ENCODE measurements at regions not wholly inside any gene's neighbourhood (a gene's known extent, or its start where the extent isn't known, plus 50 kb on each side); places are given as distances from the start of the nearest gene placed in this dataset.

DNA sequence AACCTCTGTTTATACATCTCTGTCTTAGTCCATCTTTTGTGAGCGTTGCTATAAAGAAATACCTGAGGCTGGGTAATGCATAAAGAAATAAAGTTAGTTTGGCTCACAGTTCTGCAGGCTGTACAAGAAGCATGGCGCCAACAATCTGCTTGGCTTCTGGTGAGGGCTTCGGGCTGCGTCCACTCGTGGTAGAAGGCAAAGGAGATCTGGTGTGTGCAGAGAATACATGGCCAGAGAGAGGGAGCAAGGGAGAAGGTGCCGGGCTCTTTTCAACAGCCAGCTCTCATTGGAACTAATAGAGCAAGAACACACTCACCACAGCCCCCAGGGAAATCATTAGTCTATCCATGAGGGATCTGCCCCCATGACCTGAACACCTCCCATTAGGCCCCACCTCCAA, 100.3 kb upstream of the SRSF6 start:
- ChIA-PET CTCF (ENCODE audit: low intra/inter-chr PET ratio) (no interaction called here), POLR2A (no interaction called here)
- TF ChIP-seq BCL6 (CRISPR knock-in tag; IDR thresholded peaks at IDR 0.05) (no peak), ELF4 (CRISPR knock-in tag; IDR thresholded peaks at IDR 0.05) (no peak)
- H3K9me3 ChIP-seq (replicated peaks; ENCODE audit: control insufficient read depth, insufficient read depth, low read depth, low read length), result no peaks in the 10 kb centered on the region
- H4K20me1 ChIP-seq (replicated peaks; ENCODE audit: control insufficient read depth, insufficient read depth, low read length), result no peaks in the 10 kb centered on the region; the same call in 1 of the 2 replicates
- 1% methylated on average over 6 of the region's 6 CpGs for WGBS (ENCODE audit: insufficient coverage, low coverage, missing lambda C conversion rate)
- no peaks in the 10 kb centered on the region for H3K4me1 ChIP-seq (replicated peaks in 1 of 2; ENCODE audit: control insufficient read depth in 2 of 2, insufficient read depth in 2 of 2, low read length in 2 of 2)
- FAIRE-seq, result no peak
- no peak overlapping the region for H3K27ac ChIP-seq (ENCODE audit: extremely low read depth, low read depth, low read length)
- no TSS peak for BruUV-seq (replicated peaks)
- H3K27me3 ChIP-seq (ENCODE audit: control insufficient read depth in 2 of 2, insufficient read depth in 2 of 2, low read length in 2 of 2), result peaks cover 0 to 17% of the 10 kb centered on the region in 2 experiments; a peak in 4 of 5 replicates
- no peak overlapping the region for H2AFZ ChIP-seq (ENCODE audit: low read depth, low read length)
- H3K9ac ChIP-seq (ENCODE audit: insufficient read depth in 1 of 2, low read depth in 2 of 2, low read length in 2 of 2), result no peak overlapping the region
- H3K79me2 ChIP-seq (ENCODE audit: control insufficient read depth, insufficient read depth, low read length), result no peaks in the 10 kb centered on the region
- intact Hi-C loops (cut with micrococcal nuclease) (no loop called here), in situ Hi-C loops (cut with MboI) (no loop called here)
- no peaks in the 10 kb centered on the region for H3K36me3 ChIP-seq (ENCODE audit: control insufficient read depth, insufficient read depth, low read length)
- H3K4me3 ChIP-seq, result no peak overlapping the region
- no peak for DNase-seq (ENCODE audit: extremely low read depth in 1 of 4, low spot score in 3 of 4)
- no peak overlapping the region for H3K4me2 ChIP-seq (ENCODE audit: insufficient read depth, low read length)
- no peaks in the 10 kb centered on the region for H3K9me1 ChIP-seq (ENCODE audit: control insufficient read depth, insufficient read depth, low read length)
- ATAC-seq, result no peak

DNA sequence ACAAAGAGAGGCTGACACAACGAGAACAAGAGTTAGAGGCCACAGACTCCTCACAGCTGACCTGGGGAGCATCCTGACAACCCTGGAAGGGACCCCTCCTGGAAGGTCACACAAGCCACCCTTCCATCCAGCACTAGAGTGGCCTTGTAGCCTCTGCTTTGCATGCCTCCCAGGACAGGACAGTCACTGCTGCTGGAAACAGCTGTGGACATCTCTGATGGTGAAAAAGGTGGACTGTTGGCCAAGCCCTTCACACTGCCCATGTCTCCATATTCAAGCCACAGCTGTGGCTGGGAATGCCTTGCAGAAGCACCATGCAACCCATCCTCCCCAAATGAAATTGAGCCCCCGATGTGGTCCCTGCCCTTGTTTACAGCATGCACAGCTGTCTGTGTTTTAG, 102.1 kb upstream of the SRSF6 start:
- in situ Hi-C loops (cut with MboI) (no loop called here), intact Hi-C loops (cut with micrococcal nuclease) (no loop called here)
- BruUV-seq (replicated peaks), result no TSS peak
- 0% methylated on average over 2 of the region's 2 CpGs for WGBS (ENCODE audit: insufficient coverage, low coverage, missing lambda C conversion rate)
- ChIA-PET POLR2A (interaction anchor here (0.7 to 1.1 kb wide), 2 partner anchors 7 to 570 kb away, joined by 3 to 6 read pairs; no protein-coding TSS in a partner anchor), CTCF (ENCODE audit: low intra/inter-chr PET ratio) (no interaction called here)
- no peak for ATAC-seq
- H4K20me1 ChIP-seq (replicated peaks; ENCODE audit: control insufficient read depth, insufficient read depth, low read length), result no peaks in the 10 kb centered on the region; the same call in 1 of the 2 replicates
- FAIRE-seq, result no peak
- DNase-seq (ENCODE audit: extremely low read depth in 1 of 4, low spot score in 3 of 4), result no peak
- no peak overlapping the region for H3K4me2 ChIP-seq (ENCODE audit: insufficient read depth, low read length)
- H3K9me3 ChIP-seq (replicated peaks; ENCODE audit: control insufficient read depth, insufficient read depth, low read depth, low read length), result no peaks in the 10 kb centered on the region
- no peak overlapping the region for H3K9ac ChIP-seq (ENCODE audit: insufficient read depth in 1 of 2, low read depth in 2 of 2, low read length in 2 of 2)
- no peaks in the 10 kb centered on the region for H3K36me3 ChIP-seq (ENCODE audit: control insufficient read depth, insufficient read depth, low read length)
- no peaks in the 10 kb centered on the region for H3K9me1 ChIP-seq (ENCODE audit: control insufficient read depth, insufficient read depth, low read length)
- H3K4me3 ChIP-seq, result no peak overlapping the region
- H3K27ac ChIP-seq (ENCODE audit: extremely low read depth, low read depth, low read length), result no peak overlapping the region
- no peaks in the 10 kb centered on the region for H3K4me1 ChIP-seq (replicated peaks in 1 of 2; ENCODE audit: control insufficient read depth in 2 of 2, insufficient read depth in 2 of 2, low read length in 2 of 2)
- H3K27me3 ChIP-seq (ENCODE audit: control insufficient read depth in 2 of 2, insufficient read depth in 2 of 2, low read length in 2 of 2), result peaks cover 0 to 17% of the 10 kb centered on the region in 2 experiments; a peak in 4 of 5 replicates
- no peak overlapping the region for H2AFZ ChIP-seq (ENCODE audit: low read depth, low read length)
- no peaks in the 10 kb centered on the region for H3K79me2 ChIP-seq (ENCODE audit: control insufficient read depth, insufficient read depth, low read length)
- TF ChIP-seq ZBTB8A (IDR thresholded peaks at IDR 0.05; ENCODE audit: partially characterized antibody), result no peak
- no peak for TF ChIP-seq ZNF75A (CRISPR knock-in tag; IDR thresholded peaks at IDR 0.05)
- TF ChIP-seq, protein P1, sequence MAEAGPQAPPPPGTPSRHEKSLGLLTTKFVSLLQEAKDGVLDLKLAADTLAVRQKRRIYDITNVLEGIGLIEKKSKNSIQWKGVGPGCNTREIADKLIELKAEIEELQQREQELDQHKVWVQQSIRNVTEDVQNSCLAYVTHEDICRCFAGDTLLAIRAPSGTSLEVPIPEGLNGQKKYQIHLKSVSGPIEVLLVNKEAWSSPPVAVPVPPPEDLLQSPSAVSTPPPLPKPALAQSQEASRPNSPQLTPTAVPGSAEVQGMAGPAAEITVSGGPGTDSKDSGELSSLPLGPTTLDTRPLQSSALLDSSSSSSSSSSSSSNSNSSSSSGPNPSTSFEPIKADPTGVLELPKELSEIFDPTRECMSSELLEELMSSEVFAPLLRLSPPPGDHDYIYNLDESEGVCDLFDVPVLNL (CRISPR knock-in tag; IDR thresholded peaks at IDR 0.05; ENCODE audit: low read depth), result no peak
- TF ChIP-seq ZNF785 (CRISPR knock-in tag; IDR thresholded peaks at IDR 0.05), result no peak
- TF ChIP-seq, protein P2, sequence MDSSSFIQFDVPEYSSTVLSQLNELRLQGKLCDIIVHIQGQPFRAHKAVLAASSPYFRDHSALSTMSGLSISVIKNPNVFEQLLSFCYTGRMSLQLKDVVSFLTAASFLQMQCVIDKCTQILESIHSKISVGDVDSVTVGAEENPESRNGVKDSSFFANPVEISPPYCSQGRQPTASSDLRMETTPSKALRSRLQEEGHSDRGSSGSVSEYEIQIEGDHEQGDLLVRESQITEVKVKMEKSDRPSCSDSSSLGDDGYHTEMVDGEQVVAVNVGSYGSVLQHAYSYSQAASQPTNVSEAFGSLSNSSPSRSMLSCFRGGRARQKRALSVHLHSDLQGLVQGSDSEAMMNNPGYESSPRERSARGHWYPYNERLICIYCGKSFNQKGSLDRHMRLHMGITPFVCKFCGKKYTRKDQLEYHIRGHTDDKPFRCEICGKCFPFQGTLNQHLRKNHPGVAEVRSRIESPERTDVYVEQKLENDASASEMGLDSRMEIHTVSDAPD (CRISPR knock-in tag; IDR thresholded peaks at IDR 0.05), result no peak
- TF ChIP-seq, protein P3, sequence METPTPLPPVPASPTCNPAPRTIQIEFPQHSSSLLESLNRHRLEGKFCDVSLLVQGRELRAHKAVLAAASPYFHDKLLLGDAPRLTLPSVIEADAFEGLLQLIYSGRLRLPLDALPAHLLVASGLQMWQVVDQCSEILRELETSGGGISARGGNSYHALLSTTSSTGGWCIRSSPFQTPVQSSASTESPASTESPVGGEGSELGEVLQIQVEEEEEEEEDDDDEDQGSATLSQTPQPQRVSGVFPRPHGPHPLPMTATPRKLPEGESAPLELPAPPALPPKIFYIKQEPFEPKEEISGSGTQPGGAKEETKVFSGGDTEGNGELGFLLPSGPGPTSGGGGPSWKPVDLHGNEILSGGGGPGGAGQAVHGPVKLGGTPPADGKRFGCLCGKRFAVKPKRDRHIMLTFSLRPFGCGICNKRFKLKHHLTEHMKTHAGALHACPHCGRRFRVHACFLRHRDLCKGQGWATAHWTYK (CRISPR knock-in tag; IDR thresholded peaks at IDR 0.05), result no peak
- no peak for TF ChIP-seq RAD21 (CRISPR knock-in tag; conservative IDR thresholded peaks at IDR 0.05 in 1 of 2, IDR thresholded peaks at IDR 0.05 in 1 of 2)
- TF ChIP-seq ZSCAN29 (IDR thresholded peaks at IDR 0.05), result no peak
- TF ChIP-seq PML (IDR thresholded peaks at IDR 0.05; ENCODE audit: low read length), result no peak
- no peak for TF ChIP-seq ERF (CRISPR knock-in tag; IDR thresholded peaks at IDR 0.05)
- no peak for TF ChIP-seq EWSR1 (IDR thresholded peaks at IDR 0.05; ENCODE audit: borderline replicate concordance, low read depth, partially characterized antibody)
- TF ChIP-seq ZNF830 (CRISPR knock-in tag; IDR thresholded peaks at IDR 0.05), result no peak
